ENCODE measurements at regions not wholly inside any gene's neighbourhood (a gene's known extent, or its start where the extent isn't known, plus 50 kb on each side); places are given as distances from the start of the nearest gene placed in this dataset.

DNA sequence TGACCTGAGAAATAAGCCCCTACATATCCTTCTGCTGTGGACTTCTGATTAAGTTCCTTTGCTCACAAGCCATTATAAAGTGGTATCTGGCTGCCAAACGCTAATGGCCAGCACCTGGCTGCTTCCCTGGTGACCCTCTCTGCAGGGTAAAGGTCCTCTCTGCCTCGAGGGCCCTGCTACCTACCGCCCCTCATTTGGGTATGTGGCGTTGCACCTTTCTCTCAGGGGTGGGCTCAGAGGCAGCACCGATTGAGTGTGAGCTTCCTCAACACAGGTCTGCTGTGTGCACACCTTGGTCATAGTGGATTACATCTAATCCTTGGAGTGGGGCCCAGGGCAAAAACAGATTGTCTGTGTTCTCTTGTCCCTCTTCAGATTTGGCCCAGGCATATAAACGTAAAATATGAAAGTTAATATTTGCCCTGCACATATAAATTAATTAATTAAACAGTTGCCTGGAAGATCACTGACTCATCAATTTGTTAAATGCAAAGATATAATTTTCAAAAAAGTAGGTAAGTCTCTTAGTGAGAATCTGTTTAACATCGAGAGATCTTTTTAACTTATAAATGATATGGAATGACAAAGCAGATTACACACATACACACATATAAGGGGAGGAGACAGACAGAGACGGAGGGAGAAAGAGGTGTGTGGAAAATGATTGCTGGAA is 174.5 kb upstream of the SMIM31 start:
- Histone ChIP-seq H2BK5ac (ENCODE audit: low read depth, low read length) (no peak overlapping the region), H3K14ac (ENCODE audit: insufficient read length) (no peak overlapping the region), H2BK15ac (ENCODE audit: low read length) (no peak overlapping the region), H2BK12ac (ENCODE audit: low read depth, low read length) (no peak overlapping the region), H3K4me1 (replicated peaks in 1 of 4; ENCODE audit: control insufficient read depth in 3 of 4, insufficient read depth in 4 of 4, low read length in 3 of 4) (no peaks in the 10 kb centered on the region), H4K20me1 (replicated peaks in 1 of 2; ENCODE audit: control insufficient read depth in 1 of 2, insufficient read depth in 2 of 2, low read length in 2 of 2) (no peaks in the 10 kb centered on the region), H4K91ac (replicated peaks; ENCODE audit: insufficient read length, low read length) (no peak overlapping the region), H3K9ac (replicated peaks in 1 of 4; ENCODE audit: extremely low read depth in 1 of 4, low read depth in 3 of 4, low read length in 3 of 4) (no peak overlapping the region), H3K27ac (ENCODE audit: low read depth, low read length) (no peak overlapping the region), H4K8ac (ENCODE audit: extremely low read depth, insufficient read depth, low read length) (no peak overlapping the region), H3K9me3 (ENCODE audit: insufficient read depth in 2 of 2, low read depth in 1 of 2, low read length in 1 of 2) (no peaks in the 10 kb centered on the region), H3K79me2 (ENCODE audit: control insufficient read depth in 1 of 2, insufficient read depth in 2 of 2, low read length in 2 of 2) (no peaks in the 10 kb centered on the region), H4K5ac (ENCODE audit: insufficient read length, low read depth, low read length) (no peak overlapping the region), H3K23ac (ENCODE audit: insufficient read length) (no peak overlapping the region), H3K23me2 (ENCODE audit: low read depth, low read length) (no peaks in the 10 kb centered on the region), H3K4ac (replicated peaks; ENCODE audit: insufficient read length, low read depth, low read length) (no peak overlapping the region), H3K27me3 (replicated peaks in 1 of 4; ENCODE audit: control insufficient read depth in 3 of 4, extremely low read depth in 1 of 4, insufficient read depth in 3 of 4, low read length in 3 of 4) (no peaks in the 10 kb centered on the region), H3K4me2 (ENCODE audit: insufficient read depth in 1 of 2, low read depth in 2 of 2, low read length in 2 of 2) (no peak overlapping the region), H3K56ac (replicated peaks; ENCODE audit: insufficient read length, low read depth, low read length) (no peak overlapping the region), H2BK20ac (ENCODE audit: low read length) (no peak overlapping the region), H2AFZ (ENCODE audit: low read length) (no peak overlapping the region), H2AK5ac (ENCODE audit: low read depth, low read length) (no peak overlapping the region), H3K79me1 (ENCODE audit: low read depth, low read length) (no peaks in the 10 kb centered on the region), H3K4me3 (ENCODE audit: extremely low read depth in 1 of 4, insufficient read depth in 2 of 4, low read depth in 3 of 4, low read length in 4 of 4) (no peak overlapping the region), H3K18ac (ENCODE audit: extremely low read depth, low read length) (no peak overlapping the region), H2BK120ac (replicated peaks; ENCODE audit: low read depth, low read length) (no peak overlapping the region), H3K36me3 (ENCODE audit: control insufficient read depth in 2 of 4, insufficient read depth in 4 of 4, low read length in 3 of 4) (no peaks in the 10 kb centered on the region)
- ChIA-PET POLR2A (ENCODE audit: partially characterized antibody) (no interaction called here), CTCF (ENCODE audit: partially characterized antibody) (no interaction called here)
- WGBS, 2 experiments (ENCODE audit: extremely low coverage in 1 of 2, insufficient coverage in 1 of 2, insufficient read length in 1 of 2, insufficient replicate concordance in 2 of 2, low coverage in 1 of 2, low lambda C conversion rate in 2 of 2, missing lambda C conversion rate in 1 of 2) = 86% methylated on average over 8 of the region's 8 CpGs; no CpG with 5 or more reads in 1 of the 2 experiments
- DNase-seq (ENCODE audit: low read depth in 1 of 2, low spot score in 2 of 2) (no peak), FAIRE-seq (no peak)
- TF ChIP-seq CHD2 (IDR thresholded peaks at IDR 0.05; ENCODE audit: low read length) (no peak), RXRA (IDR thresholded peaks at IDR 0.05; ENCODE audit: insufficient read depth, low read depth, low read length) (no peak), KDM1A (IDR thresholded peaks at IDR 0.05; ENCODE audit: borderline replicate concordance, low read length) (no peak), FOSL1 (IDR thresholded peaks at IDR 0.05; ENCODE audit: insufficient read depth, low read depth, low read length) (no peak), CTBP2 (IDR thresholded peaks at IDR 0.05; ENCODE audit: borderline replicate concordance, insufficient read depth, insufficient read length, low read length) (no peak), RBBP5 (IDR thresholded peaks at IDR 0.05; ENCODE audit: borderline replicate concordance, low read depth, low read length) (no peak), BACH1 (IDR thresholded peaks at IDR 0.05; ENCODE audit: low read length) (no peak), TAF1 (IDR thresholded peaks at IDR 0.05; ENCODE audit: low read depth, low read length) (no peak), KDM5A (IDR thresholded peaks at IDR 0.05; ENCODE audit: low read length) (no peak), HDAC2 (IDR thresholded peaks at IDR 0.05; ENCODE audit: borderline replicate concordance in 1 of 2, low read depth in 2 of 2, low read length in 2 of 2) (no peak), TAF7 (optimal IDR thresholded peaks at IDR 0.05; ENCODE audit: borderline replicate concordance, low read depth, low read length) (no peak), SIRT6 (IDR thresholded peaks at IDR 0.05; ENCODE audit: low read length) (no peak), KDM4A (IDR thresholded peaks at IDR 0.05; ENCODE audit: low read depth, low read length, severe bottlenecking) (no peak), POU5F1 (IDR thresholded peaks at IDR 0.05; ENCODE audit: low read depth, low read length) (no peak), POLR2A (IDR thresholded peaks at IDR 0.05; ENCODE audit: control extremely low read depth in 1 of 2, low read depth in 2 of 2, low read length in 2 of 2) (no peak)

Measured in H1 (cell line).